Mesenchymal stem cell (in vitro differentiated cells and primary cell): ENCODE measurements at regions not wholly inside any gene's neighbourhood (a gene's known extent, or its start where the extent isn't known, plus 50 kb on each side); places are given as distances from the start of the nearest gene placed in this dataset.
"Not testable (repeated sequence)": the region's sequence is repeated elsewhere in the genome, so short reads cannot be mapped to it uniquely, and the experiment has no call there.

ENCODE experiments used
- DNase-seq: peaks from one replicate; pipeline ENCODE4 v3.0.0-alpha.2; 2013
- H2AFZ ChIP-seq: one replicate; pipeline ENCODE4 v1.6.1; 2013; ENCODE audit warnings: low read depth, mild to moderate bottlenecking, control low read depth, inconsistent platforms, low read length, moderate library complexity
- H2AK5ac ChIP-seq: 2 replicates; pipeline ENCODE4 v1.6.1; 2013; ENCODE audit warnings: low read length, moderate library complexity, mild to moderate bottlenecking, inconsistent platforms; ENCODE audit not compliant: severe bottlenecking
- H2BK120ac ChIP-seq: one replicate; pipeline ENCODE4 v1.6.1; 2013; ENCODE audit warnings: low read depth, mild to moderate bottlenecking, inconsistent platforms, low read length, moderate library complexity
- H2BK12ac ChIP-seq, 2 experiments: one replicate each; pipeline ENCODE4 v1.6.1; 2013; ENCODE audit warnings: inconsistent platforms in 2 of 2, low read length in 2 of 2, mild to moderate bottlenecking in 2 of 2, moderate library complexity in 2 of 2, control low read depth in 1 of 2
- H2BK15ac ChIP-seq: one replicate; pipeline ENCODE4 v1.6.1; 2013; ENCODE audit warnings: mild to moderate bottlenecking, low read depth, inconsistent platforms; ENCODE audit not compliant: poor library complexity, severe bottlenecking
- H2BK5ac ChIP-seq: 2 replicates; pipeline ENCODE4 v1.6.1; 2013; ENCODE audit warnings: low read depth, mild to moderate bottlenecking, low read length, control low read depth, inconsistent platforms; ENCODE audit not compliant: poor library complexity, severe bottlenecking
- H3K14ac ChIP-seq, 2 experiments: one replicate each; pipeline ENCODE4 v1.6.1; 2013; ENCODE audit warnings: inconsistent platforms in 2 of 2, low read length in 2 of 2, control low read depth in 1 of 2, mild to moderate bottlenecking in 1 of 2, moderate library complexity in 1 of 2
- H3K18ac ChIP-seq, 2 experiments: one replicate each; pipeline ENCODE4 v1.6.1; 2013; ENCODE audit warnings: inconsistent platforms in 2 of 2, low read length in 2 of 2, control low read depth in 1 of 2, low read depth in 1 of 2, mild to moderate bottlenecking in 1 of 2
- H3K23ac ChIP-seq, 2 experiments: one replicate each; pipeline ENCODE4 v1.6.1; 2013; ENCODE audit warnings: inconsistent platforms in 2 of 2, low read length in 2 of 2, mild to moderate bottlenecking in 2 of 2, moderate library complexity in 2 of 2, control low read depth in 1 of 2
- H3K27ac ChIP-seq: 2 replicates; pipeline ENCODE4 v1.5.1; 2013; ENCODE audit warnings: mild to moderate bottlenecking, moderate library complexity, low read length, control low read depth, inconsistent platforms; ENCODE audit not compliant: poor library complexity, severe bottlenecking
- H3K27me3 ChIP-seq, 2 experiments: 2 replicates each; pipeline versions ENCODE4 v1.6.1 to v1.7.0; 2013; ENCODE audit warnings: low read length in 2 of 2, mild to moderate bottlenecking in 2 of 2, moderate library complexity in 2 of 2, control low read depth in 1 of 2, inconsistent platforms in 1 of 2; ENCODE audit not compliant: control insufficient read depth in 1 of 2, insufficient read depth in 1 of 2
- H3K36me3 ChIP-seq, 2 experiments: 2 replicates each; pipeline versions ENCODE4 v1.6.1 to v1.7.0; 2013; ENCODE audit warnings: low read length in 2 of 2, control low read depth in 1 of 2, inconsistent platforms in 1 of 2, low read depth in 1 of 2, mild to moderate bottlenecking in 1 of 2; ENCODE audit not compliant: insufficient read depth in 2 of 2, control insufficient read depth in 1 of 2
- H3K4ac ChIP-seq, 2 experiments: one replicate each; pipeline ENCODE4 v1.6.1; 2013; ENCODE audit warnings: inconsistent platforms in 2 of 2, low read length in 2 of 2, mild to moderate bottlenecking in 2 of 2, moderate library complexity in 2 of 2, control low read depth in 1 of 2, low read depth in 1 of 2
- H3K4me1 ChIP-seq: 2 replicates; pipeline ENCODE4 v1.6.1; 2013; ENCODE audit warnings: low read depth, low read length, control low read depth; ENCODE audit not compliant: control insufficient read depth, insufficient read depth
- H3K4me2 ChIP-seq: 2 replicates; pipeline ENCODE4 v1.6.1; 2013; ENCODE audit warnings: low read length, mild to moderate bottlenecking, inconsistent platforms; ENCODE audit not compliant: poor library complexity, severe bottlenecking
- H3K4me3 ChIP-seq, 2 experiments: 2 replicates each; pipeline versions ENCODE4 v1.5.1 to v1.7.0; 2013; ENCODE audit warnings: low read length in 2 of 2, mild to moderate bottlenecking in 2 of 2, control low read depth in 1 of 2, low read depth in 1 of 2; ENCODE audit not compliant: insufficient read depth in 1 of 2
- H3K79me1 ChIP-seq: replicated peaks from 2 replicates; pipeline ENCODE4 v1.6.1; 2013; ENCODE audit warnings: mild to moderate bottlenecking, control low read depth, low read length, inconsistent platforms; ENCODE audit not compliant: poor library complexity, severe bottlenecking
- H3K9ac ChIP-seq: 2 replicates; pipeline ENCODE4 v1.7.0; 2013; ENCODE audit warnings: mild to moderate bottlenecking, low read length, moderate library complexity
- H3K9me3 ChIP-seq: 2 replicates; pipeline ENCODE4 v1.7.0; 2013; ENCODE audit warnings: mild to moderate bottlenecking, low read length; ENCODE audit not compliant: control insufficient read depth
- H4K8ac ChIP-seq: one replicate; pipeline ENCODE4 v1.6.1; 2013; ENCODE audit warnings: inconsistent platforms, mild to moderate bottlenecking, low read length, moderate library complexity
- H4K91ac ChIP-seq: one replicate; pipeline ENCODE4 v1.6.1; 2013; ENCODE audit warnings: mild to moderate bottlenecking, low read length, inconsistent platforms
- WGBS: methylation state at CpG from one replicate; pipeline ENCODE4 v1.1.7; 2013; ENCODE audit warnings: mixed read lengths; 5-methylcytosine and 5-hydroxymethylcytosine counted together

- Histone ChIP-seq H2BK15ac (no peak overlapping the region), H3K4me1 (no peaks in the 10 kb centered on the region), H3K9ac (no peak overlapping the region), H3K23ac (no peak overlapping the region), H3K79me1 (no peaks in the 10 kb centered on the region), H2BK5ac (no peak overlapping the region), H3K4me2 (no peak overlapping the region), H3K4ac (no peak overlapping the region), H3K27me3 (no peaks in the 10 kb centered on the region), H2AK5ac (no peak overlapping the region), H2BK12ac (no peak overlapping the region), H4K8ac (no peak overlapping the region), H4K91ac (no peak overlapping the region), H2AFZ (no peak overlapping the region), H3K36me3 (no peaks in the 10 kb centered on the region), H3K27ac (no peak overlapping the region), H3K9me3 (no peaks in the 10 kb centered on the region), H3K4me3 (no peak overlapping the region), H2BK120ac (no peak overlapping the region), H3K14ac (no peak overlapping the region), H3K18ac (no peak overlapping the region)
- 58% methylated on average over 4 of the region's 4 CpGs for WGBS
- no peak for DNase-seq
Observed at GRCh38 chr3:62951037-62951613, 75.9 kb upstream of the CADPS start.

DNA sequence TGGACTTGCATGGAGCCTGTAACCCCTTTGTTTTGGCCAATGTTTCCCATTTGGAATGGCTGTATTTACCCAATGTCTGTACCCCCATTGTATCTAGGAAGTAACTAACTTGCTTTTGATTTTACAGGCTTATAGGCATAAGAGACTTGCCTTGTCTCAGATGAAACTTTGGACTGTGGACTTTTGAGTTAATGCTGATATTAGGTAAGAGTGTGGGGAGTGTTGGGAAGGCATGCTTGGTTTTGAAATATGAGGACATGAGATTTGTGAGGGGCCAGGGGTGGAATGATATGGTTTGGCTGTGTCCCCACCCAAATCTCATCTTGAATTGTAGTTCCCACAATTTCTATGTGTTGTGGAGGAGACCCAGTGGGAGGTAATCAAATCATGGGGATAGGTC, 76.7 kb upstream of the CADPS start:
- H3K9me3 ChIP-seq, H2AK5ac ChIP-seq, DNase-seq, H3K4me2 ChIP-seq, H3K14ac ChIP-seq, H2BK5ac ChIP-seq, H3K4ac ChIP-seq, H4K8ac ChIP-seq, H3K23ac ChIP-seq, H3K18ac ChIP-seq, H2BK120ac ChIP-seq, H3K4me1 ChIP-seq, H3K9ac ChIP-seq, H2AFZ ChIP-seq, H2BK12ac ChIP-seq, H3K4me3 ChIP-seq, H3K27me3 ChIP-seq, H3K27ac ChIP-seq, H2BK15ac ChIP-seq, H3K36me3 ChIP-seq, H4K91ac ChIP-seq, H3K79me1 ChIP-seq: not testable (repeated sequence)

DNA sequence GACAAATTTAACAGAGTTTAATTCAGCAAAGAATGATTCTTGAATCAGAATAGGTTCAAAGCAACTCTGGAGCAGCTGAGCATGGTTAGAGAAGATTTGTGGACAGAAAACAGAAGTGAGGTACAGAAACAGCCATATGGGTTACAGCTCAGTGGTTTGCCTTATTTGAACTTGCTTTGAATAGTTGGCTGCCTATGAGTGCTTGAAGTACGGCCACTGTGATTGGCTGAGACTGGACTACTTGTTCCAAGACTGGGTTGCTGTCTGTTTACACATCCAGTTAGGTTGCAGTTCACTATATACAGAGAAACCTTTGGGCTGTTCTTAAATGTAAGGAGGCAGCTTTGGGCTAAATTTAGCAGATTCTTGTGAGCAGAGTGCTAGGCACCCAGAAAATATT, 79.4 kb upstream of the CADPS start:
- Histone ChIP-seq H3K27ac (no peak overlapping the region), H3K4me3 (no peak overlapping the region), H2BK12ac (no peak overlapping the region), H4K91ac (no peak overlapping the region), H3K9ac (no peak overlapping the region), H2BK15ac (no peak overlapping the region), H3K4me2 (no peak overlapping the region), H4K8ac (no peak overlapping the region), H3K23ac (no peak overlapping the region), H2BK5ac (no peak overlapping the region), H3K27me3 (no peaks in the 10 kb centered on the region), H3K79me1 (no peaks in the 10 kb centered on the region), H2AFZ (no peak overlapping the region), H3K36me3 (no peaks in the 10 kb centered on the region), H2AK5ac (no peak overlapping the region), H3K4ac (no peak overlapping the region), H3K4me1 (no peaks in the 10 kb centered on the region), H2BK120ac (no peak overlapping the region), H3K9me3 (no peaks in the 10 kb centered on the region), H3K14ac (no peak overlapping the region), H3K18ac (no peak overlapping the region)
- DNase-seq, result no peak
- WGBS, result 65% methylated on average over 1 of the region's 1 CpG

DNA sequence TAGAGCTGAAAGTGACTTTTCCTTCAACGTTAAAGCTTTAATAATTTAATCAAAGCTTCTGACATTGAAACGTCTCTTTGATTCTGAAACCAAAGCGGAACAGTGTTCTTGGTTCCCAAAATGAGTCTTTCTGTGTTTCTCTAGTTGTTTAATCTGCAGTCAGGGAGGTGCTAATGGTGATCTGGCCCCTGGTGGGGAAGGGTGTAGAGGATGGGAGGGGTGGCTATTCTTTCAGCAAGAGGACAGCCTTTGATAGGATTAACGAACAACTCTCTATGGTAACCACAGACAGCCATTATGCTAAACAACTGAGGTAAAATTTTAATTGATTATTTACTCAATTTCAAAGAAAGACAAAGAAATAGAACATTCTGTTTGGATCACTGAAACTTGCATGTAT, 79.9 kb upstream of the CADPS start:
- Histone ChIP-seq H4K8ac (no peak overlapping the region), H3K9ac (no peak overlapping the region), H3K4ac (no peak overlapping the region), H3K27me3 (no peaks in the 10 kb centered on the region), H2AK5ac (no peak overlapping the region), H3K4me3 (no peak overlapping the region), H3K4me2 (no peak overlapping the region), H4K91ac (no peak overlapping the region), H3K14ac (no peak overlapping the region), H3K27ac (no peak overlapping the region), H3K23ac (no peak overlapping the region), H3K36me3 (no peaks in the 10 kb centered on the region), H2BK15ac (no peak overlapping the region), H3K18ac (no peak overlapping the region), H2BK5ac (no peak overlapping the region), H3K9me3 (no peaks in the 10 kb centered on the region), H3K79me1 (no peaks in the 10 kb centered on the region), H3K4me1 (no peaks in the 10 kb centered on the region), H2BK12ac (no peak overlapping the region), H2AFZ (no peak overlapping the region), H2BK120ac (no peak overlapping the region)
- 86% methylated on average over 3 of the region's 4 CpGs for WGBS
- DNase-seq, result no peak
